ENCODE measurements at regions not wholly inside any gene's neighbourhood (a gene's known extent, or its start where the extent isn't known, plus 50 kb on each side); places are given as distances from the start of the nearest gene placed in this dataset.

- H3K9me3 ChIP-seq (ENCODE audit: control insufficient read depth, insufficient read depth, low read length), result no peaks in the 10 kb centered on the region; the same call in 1 of the 2 replicates
- no peaks in the 10 kb centered on the region for H3K27me3 ChIP-seq (ENCODE audit: control insufficient read depth, insufficient read depth, low read length)
- WGBS (ENCODE audit: insufficient coverage, insufficient read length), result no CpG with 5 or more reads among the region's 7 CpGs
- DNase-seq (ENCODE audit: low read depth, low spot score), result no peak
- no peaks in the 10 kb centered on the region for H3K36me3 ChIP-seq (ENCODE audit: control insufficient read depth, insufficient read depth, low read length)
- H3K4me1 ChIP-seq (ENCODE audit: control insufficient read depth, insufficient read depth, low read length), result 0 out of 2 replicates have a peak, but pooled peaks cover 3% of the 10 kb centered on the region
- H3K4me3 ChIP-seq (ENCODE audit: low read length), result no peak overlapping the region
- no peak overlapping the region for H3K27ac ChIP-seq (ENCODE audit: low read length)
Observed at GRCh38 chr9:135394131-135394530, 85.5 kb upstream of the PPP1R26 start.

- no peak for DNase-seq (ENCODE audit: low read depth, low spot score)
- WGBS (ENCODE audit: insufficient coverage, insufficient read length), result no CpG with 5 or more reads among the region's 5 CpGs
- no peak overlapping the region for H3K27ac ChIP-seq (ENCODE audit: low read length)
- H3K36me3 ChIP-seq (ENCODE audit: control insufficient read depth, insufficient read depth, low read length), result no peaks in the 10 kb centered on the region
- H3K4me1 ChIP-seq (ENCODE audit: control insufficient read depth, insufficient read depth, low read length), result 0 out of 2 replicates have a peak, but pooled peaks cover 3% of the 10 kb centered on the region
- H3K4me3 ChIP-seq (ENCODE audit: low read length), result no peak overlapping the region
- H3K27me3 ChIP-seq (ENCODE audit: control insufficient read depth, insufficient read depth, low read length), result no peaks in the 10 kb centered on the region
- no peaks in the 10 kb centered on the region; the same call in 1 of the 2 replicates for H3K9me3 ChIP-seq (ENCODE audit: control insufficient read depth, insufficient read depth, low read length)
Observed at GRCh38 chr9:135394699-135395645, 84.6 kb upstream of the PPP1R26 start.

GRCh38 chr9:135397142-135397541 lies 82.4 kb upstream of the PPP1R26 start:
- H3K27ac ChIP-seq (ENCODE audit: low read length), result no peak overlapping the region
- H3K36me3 ChIP-seq (ENCODE audit: control insufficient read depth, insufficient read depth, low read length), result no peaks in the 10 kb centered on the region
- DNase-seq (ENCODE audit: low read depth, low spot score), result no peak
- H3K4me1 ChIP-seq (ENCODE audit: control insufficient read depth, insufficient read depth, low read length), result 0 out of 2 replicates have a peak, but pooled peaks cover 3% of the 10 kb centered on the region
- H3K4me3 ChIP-seq (ENCODE audit: low read length), result no peak overlapping the region
- no peaks in the 10 kb centered on the region; the same call in 1 of the 2 replicates for H3K9me3 ChIP-seq (ENCODE audit: control insufficient read depth, insufficient read depth, low read length)
- no peaks in the 10 kb centered on the region for H3K27me3 ChIP-seq (ENCODE audit: control insufficient read depth, insufficient read depth, low read length)
- WGBS (ENCODE audit: insufficient coverage, insufficient read length), result no CpG with 5 or more reads among the region's 12 CpGs

GRCh38 chr9:135399000-135399649 lies 80.5 kb upstream of the PPP1R26 start:
- WGBS (ENCODE audit: insufficient coverage, insufficient read length), result no CpG with 5 or more reads among the region's 18 CpGs
- Histone ChIP-seq H3K4me1 (ENCODE audit: control insufficient read depth, insufficient read depth, low read length) (no peaks in the 10 kb centered on the region), H3K4me3 (ENCODE audit: low read length) (no peak overlapping the region), H3K36me3 (ENCODE audit: control insufficient read depth, insufficient read depth, low read length) (no peaks in the 10 kb centered on the region), H3K27ac (ENCODE audit: low read length) (no peak overlapping the region), H3K9me3 (ENCODE audit: control insufficient read depth, insufficient read depth, low read length) (no peaks in the 10 kb centered on the region; the same call in 1 of the 2 replicates), H3K27me3 (ENCODE audit: control insufficient read depth, insufficient read depth, low read length) (no peaks in the 10 kb centered on the region)
- no peak for DNase-seq (ENCODE audit: low read depth, low spot score)

GRCh38 chr9:135400496-135400895 lies 79.1 kb upstream of the PPP1R26 start:
- Histone ChIP-seq H3K27ac (ENCODE audit: low read length) (no peak overlapping the region), H3K36me3 (ENCODE audit: control insufficient read depth, insufficient read depth, low read length) (no peaks in the 10 kb centered on the region), H3K27me3 (ENCODE audit: control insufficient read depth, insufficient read depth, low read length) (no peaks in the 10 kb centered on the region), H3K4me1 (ENCODE audit: control insufficient read depth, insufficient read depth, low read length) (no peaks in the 10 kb centered on the region), H3K9me3 (ENCODE audit: control insufficient read depth, insufficient read depth, low read length) (no peaks in the 10 kb centered on the region; the same call in 1 of the 2 replicates), H3K4me3 (ENCODE audit: low read length) (no peak overlapping the region)
- no CpG with 5 or more reads among the region's 9 CpGs for WGBS (ENCODE audit: insufficient coverage, insufficient read length)
- DNase-seq (ENCODE audit: low read depth, low spot score), result no peak

GRCh38 chr9:135401218-135401617 lies 78.4 kb upstream of the PPP1R26 start:
- Histone ChIP-seq H3K4me1 (ENCODE audit: control insufficient read depth, insufficient read depth, low read length) (no peaks in the 10 kb centered on the region), H3K27ac (ENCODE audit: low read length) (no peak overlapping the region), H3K27me3 (ENCODE audit: control insufficient read depth, insufficient read depth, low read length) (no peaks in the 10 kb centered on the region), H3K9me3 (ENCODE audit: control insufficient read depth, insufficient read depth, low read length) (no peaks in the 10 kb centered on the region; the same call in 1 of the 2 replicates), H3K36me3 (ENCODE audit: control insufficient read depth, insufficient read depth, low read length) (no peaks in the 10 kb centered on the region), H3K4me3 (ENCODE audit: low read length) (no peak overlapping the region)
- DNase-seq (ENCODE audit: low read depth, low spot score), result no peak
- no CpG with 5 or more reads among the region's 14 CpGs for WGBS (ENCODE audit: insufficient coverage, insufficient read length)

- DNase-seq (ENCODE audit: low read depth, low spot score), result no peak
- no peak overlapping the region for H3K27ac ChIP-seq (ENCODE audit: low read length)
- no CpG with 5 or more reads among the region's 18 CpGs for WGBS (ENCODE audit: insufficient coverage, insufficient read length)
- no peak overlapping the region for H3K4me3 ChIP-seq (ENCODE audit: low read length)
- H3K4me1 ChIP-seq (ENCODE audit: control insufficient read depth, insufficient read depth, low read length), result no peaks in the 10 kb centered on the region
- H3K27me3 ChIP-seq (ENCODE audit: control insufficient read depth, insufficient read depth, low read length), result no peaks in the 10 kb centered on the region
- no peaks in the 10 kb centered on the region for H3K9me3 ChIP-seq (ENCODE audit: control insufficient read depth, insufficient read depth, low read length)
- no peaks in the 10 kb centered on the region for H3K36me3 ChIP-seq (ENCODE audit: control insufficient read depth, insufficient read depth, low read length)
Observed at GRCh38 chr9:135402048-135402738, 77.4 kb upstream of the PPP1R26 start.

GRCh38 chr9:135402739-135403695 lies 76.6 kb upstream of the PPP1R26 start:
- no peaks in the 10 kb centered on the region for H3K4me1 ChIP-seq (ENCODE audit: control insufficient read depth, insufficient read depth, low read length)
- H3K36me3 ChIP-seq (ENCODE audit: control insufficient read depth, insufficient read depth, low read length), result no peaks in the 10 kb centered on the region
- no peaks in the 10 kb centered on the region for H3K9me3 ChIP-seq (ENCODE audit: control insufficient read depth, insufficient read depth, low read length)
- no peak overlapping the region for H3K27ac ChIP-seq (ENCODE audit: low read length)
- WGBS (ENCODE audit: insufficient coverage, insufficient read length), result no CpG with 5 or more reads among the region's 29 CpGs
- DNase-seq (ENCODE audit: low read depth, low spot score), result no peak
- H3K27me3 ChIP-seq (ENCODE audit: control insufficient read depth, insufficient read depth, low read length), result no peaks in the 10 kb centered on the region
- H3K4me3 ChIP-seq (ENCODE audit: low read length), result no peak overlapping the region

- WGBS (ENCODE audit: insufficient coverage, insufficient read length), result no CpG with 5 or more reads among the region's 11 CpGs
- Histone ChIP-seq H3K4me3 (ENCODE audit: low read length) (no peak overlapping the region), H3K27me3 (ENCODE audit: control insufficient read depth, insufficient read depth, low read length) (no peaks in the 10 kb centered on the region), H3K27ac (ENCODE audit: low read length) (no peak overlapping the region), H3K4me1 (ENCODE audit: control insufficient read depth, insufficient read depth, low read length) (no peaks in the 10 kb centered on the region), H3K36me3 (ENCODE audit: control insufficient read depth, insufficient read depth, low read length) (no peaks in the 10 kb centered on the region), H3K9me3 (ENCODE audit: control insufficient read depth, insufficient read depth, low read length) (no peaks in the 10 kb centered on the region)
- no peak for DNase-seq (ENCODE audit: low read depth, low spot score)
Observed at GRCh38 chr9:135403733-135404450, 75.7 kb upstream of the PPP1R26 start.

All from iPS DF 6.9 (cell line).